ENCODE measurements at regions not wholly inside any gene's neighbourhood (a gene's known extent, or its start where the extent isn't known, plus 50 kb on each side); places are given as distances from the start of the nearest gene placed in this dataset.

DNA sequence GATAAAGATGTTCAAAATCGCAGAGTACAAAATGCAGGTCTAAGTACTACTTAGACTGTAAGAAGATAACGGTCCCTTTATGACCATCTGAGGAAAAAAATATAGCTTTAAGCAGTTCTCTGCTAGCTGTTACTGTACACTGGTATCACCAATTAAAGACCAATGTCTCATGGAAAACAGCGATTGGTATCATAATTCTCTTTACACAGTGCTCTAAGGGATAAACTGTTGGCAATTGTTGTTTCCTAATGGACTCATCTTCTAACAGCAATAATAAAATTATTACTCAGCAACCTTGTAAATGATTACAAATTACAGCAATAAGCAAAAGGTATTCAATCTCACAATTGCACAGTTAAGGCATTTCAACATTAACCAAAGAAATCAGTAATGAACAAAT, 142.2 kb upstream of the DLGAP1 start:
- TF ChIP-seq, protein P1, sequence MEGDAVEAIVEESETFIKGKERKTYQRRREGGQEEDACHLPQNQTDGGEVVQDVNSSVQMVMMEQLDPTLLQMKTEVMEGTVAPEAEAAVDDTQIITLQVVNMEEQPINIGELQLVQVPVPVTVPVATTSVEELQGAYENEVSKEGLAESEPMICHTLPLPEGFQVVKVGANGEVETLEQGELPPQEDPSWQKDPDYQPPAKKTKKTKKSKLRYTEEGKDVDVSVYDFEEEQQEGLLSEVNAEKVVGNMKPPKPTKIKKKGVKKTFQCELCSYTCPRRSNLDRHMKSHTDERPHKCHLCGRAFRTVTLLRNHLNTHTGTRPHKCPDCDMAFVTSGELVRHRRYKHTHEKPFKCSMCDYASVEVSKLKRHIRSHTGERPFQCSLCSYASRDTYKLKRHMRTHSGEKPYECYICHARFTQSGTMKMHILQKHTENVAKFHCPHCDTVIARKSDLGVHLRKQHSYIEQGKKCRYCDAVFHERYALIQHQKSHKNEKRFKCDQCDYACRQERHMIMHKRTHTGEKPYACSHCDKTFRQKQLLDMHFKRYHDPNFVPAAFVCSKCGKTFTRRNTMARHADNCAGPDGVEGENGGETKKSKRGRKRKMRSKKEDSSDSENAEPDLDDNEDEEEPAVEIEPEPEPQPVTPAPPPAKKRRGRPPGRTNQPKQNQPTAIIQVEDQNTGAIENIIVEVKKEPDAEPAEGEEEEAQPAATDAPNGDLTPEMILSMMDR (IDR thresholded peaks at IDR 0.05) = no peak
- no peak for TF ChIP-seq POLR2A (IDR thresholded peaks at IDR 0.05)
